Activated T-cell treated with anti-CD3 and anti-CD28 coated beads, Interleukin-2, amount 50 U/mL, for 48 hours (primary cell): ENCODE measurements at regions not wholly inside any gene's neighbourhood (a gene's known extent, or its start where the extent isn't known, plus 50 kb on each side); places are given as distances from the start of the nearest gene placed in this dataset.

ENCODE experiments used
- DNase-seq, 2 experiments: peaks; one replicate each; pipeline ENCODE4 v3.0.0-alpha.2; 2020

DNA sequence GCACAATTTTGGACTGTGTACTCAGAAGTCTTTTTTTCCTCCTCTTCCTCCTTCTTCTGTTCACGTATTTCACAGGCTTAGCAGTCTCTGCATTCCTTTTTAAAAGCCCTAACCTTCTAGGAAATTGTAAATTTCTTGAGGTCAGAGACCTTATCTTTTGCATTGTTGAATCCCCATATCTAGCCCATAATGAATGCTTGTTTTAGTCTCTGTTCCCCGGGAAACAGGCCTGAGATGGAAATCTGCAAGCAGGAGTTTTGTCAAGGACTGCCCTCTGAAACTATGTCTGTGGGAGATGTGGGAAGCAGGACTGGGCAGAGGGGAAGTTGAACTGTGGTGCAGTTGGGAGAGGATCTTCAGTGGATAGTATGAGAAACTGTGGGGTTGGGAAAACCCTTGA lies 272.2 kb upstream of the DAB1 start:
- no peak for DNase-seq

DNA sequence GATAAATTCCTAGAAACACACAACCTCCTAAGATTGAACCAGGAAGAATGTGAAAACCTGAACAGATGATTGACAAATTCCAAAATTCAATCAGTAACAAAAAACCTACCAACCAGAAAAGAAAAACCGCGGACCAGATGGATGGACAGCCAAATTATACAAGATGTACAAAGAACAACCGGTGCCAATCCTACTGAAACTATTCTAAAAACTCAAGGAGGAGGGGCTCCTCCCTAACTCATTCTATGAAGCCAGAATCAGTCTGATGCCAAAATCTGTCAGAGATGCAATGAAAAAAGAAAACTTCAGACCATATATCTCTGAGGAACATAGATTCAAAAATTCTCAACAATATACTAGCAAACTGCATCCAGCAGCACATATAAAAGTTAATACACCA lies 262.4 kb upstream of the DAB1 start:
- DNase-seq: no peak

DNA sequence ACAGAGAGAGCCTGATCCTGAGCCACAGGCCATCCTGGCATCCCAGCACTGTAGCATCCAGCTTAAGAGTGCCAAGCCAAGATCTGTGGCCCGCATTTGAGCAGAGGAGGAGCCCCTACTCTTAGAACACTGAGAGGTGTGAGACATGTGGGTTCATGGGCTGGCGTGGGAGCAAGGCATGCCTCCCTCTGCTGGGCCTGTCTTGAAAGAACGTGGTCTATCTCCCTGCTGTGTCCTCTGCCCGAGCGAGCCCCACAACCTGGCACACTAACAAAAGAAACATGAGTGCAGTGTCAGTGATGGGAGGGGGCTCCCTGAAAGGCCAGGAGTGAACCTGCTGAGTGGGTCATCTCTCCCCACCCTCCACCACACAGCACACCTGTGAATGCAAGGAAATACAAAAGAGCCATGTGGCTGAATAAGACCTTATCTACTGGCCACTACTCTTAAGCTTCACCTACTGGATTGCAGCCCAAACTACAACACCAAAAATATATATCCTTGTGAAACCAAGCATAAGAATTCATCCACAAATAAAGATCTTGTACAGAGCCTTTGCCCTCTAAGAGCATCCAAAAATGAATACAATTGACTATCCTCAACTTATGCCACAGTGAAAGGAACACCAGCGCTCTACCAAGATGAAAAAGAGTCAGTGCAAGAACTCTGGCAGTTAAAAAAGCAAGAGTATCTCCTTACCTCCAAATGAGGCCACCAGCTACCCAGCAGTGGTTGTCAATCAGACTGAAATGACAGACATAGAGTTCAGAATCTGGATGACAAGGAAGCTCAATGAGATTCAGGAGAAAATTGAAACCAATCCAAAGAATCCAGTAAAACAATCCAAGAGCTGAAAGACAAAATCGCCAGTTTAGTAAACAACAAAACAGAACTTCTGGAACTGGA lies 259.4 kb upstream of the DAB1 start:
- no peak for DNase-seq

DNA sequence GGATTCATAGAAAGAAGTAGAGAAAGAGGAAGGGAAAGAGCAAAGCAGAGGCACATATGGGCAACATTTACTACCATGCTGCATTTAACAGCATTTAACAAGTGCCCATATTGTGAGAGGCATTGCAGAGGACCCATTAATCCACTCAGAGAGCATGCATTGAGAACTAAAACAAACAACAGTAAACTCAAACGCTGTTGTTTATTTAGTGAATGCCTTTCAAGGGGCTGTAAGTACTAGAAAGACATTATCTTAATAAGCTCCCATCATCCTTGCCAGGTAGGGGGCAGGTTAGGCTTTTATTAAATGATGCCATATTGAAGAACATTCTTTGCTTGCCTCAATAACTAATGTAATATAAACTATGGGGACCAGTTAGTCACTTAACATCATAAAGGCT lies 254.3 kb upstream of the DAB1 start:
- no peak for DNase-seq

DNA sequence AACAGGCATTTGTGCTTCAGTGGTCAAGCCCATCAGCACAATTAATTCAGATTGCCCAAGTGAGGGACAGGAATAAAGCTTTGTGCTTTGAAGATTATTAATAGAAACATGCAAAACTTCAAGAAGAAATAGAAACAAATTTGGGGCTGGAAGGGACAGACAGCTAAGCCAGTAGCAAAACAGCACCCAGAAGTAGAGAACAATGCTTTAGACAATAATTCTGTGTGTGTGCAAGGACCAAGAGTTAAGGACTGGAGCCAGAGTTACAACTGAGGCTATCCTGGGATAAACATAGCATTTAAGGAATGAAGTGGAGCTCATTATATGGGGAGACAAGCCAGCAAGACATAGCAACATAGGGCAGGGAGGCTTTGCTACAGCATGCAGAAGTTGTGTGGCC lies 251.9 kb upstream of the DAB1 start:
- no peak for DNase-seq

DNA sequence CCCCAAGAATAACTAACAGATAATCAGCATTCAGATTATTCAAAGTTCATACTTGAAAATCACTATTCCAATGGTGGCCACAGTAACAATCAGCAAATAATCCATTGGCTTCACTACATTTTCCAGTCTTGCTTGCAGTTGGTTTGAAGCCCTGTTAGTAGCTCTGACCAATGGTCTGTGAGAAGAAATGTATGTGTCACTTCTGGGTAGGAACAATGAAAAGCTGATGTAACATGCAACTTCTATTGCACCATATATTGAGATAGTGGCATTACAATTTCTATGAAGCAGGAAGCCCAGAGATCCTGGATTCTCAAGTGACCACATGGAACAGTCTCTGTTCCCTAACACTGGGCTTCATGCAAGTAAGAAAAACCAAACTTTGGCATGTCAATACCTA lies 250.9 kb upstream of the DAB1 start:
- DNase-seq: no peak

DNA sequence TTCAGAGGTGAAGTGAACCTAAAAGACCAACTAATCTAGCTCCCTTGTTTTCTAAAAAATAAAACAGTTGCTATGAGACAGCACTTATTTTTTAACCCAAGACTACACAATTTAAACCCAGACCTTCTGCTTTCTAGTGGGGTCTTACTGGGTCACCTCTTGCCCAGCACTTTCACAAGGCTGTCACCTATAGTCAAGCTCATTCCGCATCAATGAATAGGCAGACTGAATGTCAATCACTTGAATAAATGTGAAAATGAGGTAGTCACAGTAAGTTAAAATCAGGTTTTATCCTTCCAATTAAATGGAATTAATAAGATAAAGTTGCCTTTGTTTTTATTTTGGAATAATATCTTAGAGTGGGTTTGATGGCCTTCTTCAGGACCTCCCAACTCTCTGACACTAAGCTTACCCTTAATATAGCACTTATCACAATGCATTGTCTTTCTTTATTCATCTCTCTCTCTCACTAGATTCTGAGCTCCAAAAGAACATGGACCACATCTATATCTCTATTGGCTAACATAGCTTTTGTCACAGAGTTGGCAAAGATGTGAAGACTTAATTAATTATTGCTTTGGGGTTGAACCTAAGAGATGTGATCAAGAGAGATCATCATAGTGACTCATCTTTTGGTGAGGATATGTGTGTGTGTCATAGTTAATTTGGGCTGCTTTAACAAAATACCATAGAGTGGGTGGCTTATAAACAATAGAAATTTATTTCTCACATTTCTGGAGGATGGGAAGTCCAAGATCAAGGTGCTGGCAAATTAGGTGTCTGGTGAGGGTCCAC lies 248.7 kb upstream of the DAB1 start:
- no peak for DNase-seq

DNA sequence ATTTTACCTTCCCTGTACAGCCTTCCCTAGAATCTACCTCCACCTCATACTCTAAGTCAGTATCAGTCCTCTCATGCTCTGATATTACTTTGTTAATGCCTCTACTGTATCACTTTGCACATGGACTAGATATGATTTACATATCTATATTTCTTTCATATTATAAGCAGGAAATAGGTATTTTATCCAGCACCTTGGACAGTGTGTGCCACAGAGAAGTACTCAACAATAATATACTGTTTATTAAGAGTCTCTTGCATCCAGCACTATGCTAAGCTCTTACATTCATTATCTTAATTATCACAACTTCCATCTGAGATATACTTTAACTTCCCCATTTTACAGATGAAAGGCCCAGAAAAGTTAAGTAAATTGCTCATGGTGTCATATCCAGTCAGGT lies 247.9 kb upstream of the DAB1 start:
- DNase-seq: no peak

DNA sequence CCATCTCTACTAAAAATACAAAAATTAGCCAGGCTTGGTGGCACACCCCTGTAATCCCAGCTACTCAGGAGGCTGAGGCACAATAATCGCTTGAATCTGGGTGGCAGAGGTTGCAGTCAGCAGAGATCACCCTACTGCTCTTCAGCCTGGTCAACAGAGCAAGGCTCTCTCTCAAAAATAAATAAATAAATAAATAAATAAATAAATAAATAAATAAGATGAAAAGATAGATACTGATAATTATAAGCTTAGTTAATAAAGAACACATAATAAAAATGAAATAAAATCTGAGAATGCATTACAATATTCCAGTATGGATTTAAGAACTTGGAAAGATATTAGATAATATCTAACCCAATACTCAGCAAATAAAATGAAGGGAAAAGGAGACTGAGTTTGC lies 235.9 kb upstream of the DAB1 start:
- DNase-seq: no peak

DNA sequence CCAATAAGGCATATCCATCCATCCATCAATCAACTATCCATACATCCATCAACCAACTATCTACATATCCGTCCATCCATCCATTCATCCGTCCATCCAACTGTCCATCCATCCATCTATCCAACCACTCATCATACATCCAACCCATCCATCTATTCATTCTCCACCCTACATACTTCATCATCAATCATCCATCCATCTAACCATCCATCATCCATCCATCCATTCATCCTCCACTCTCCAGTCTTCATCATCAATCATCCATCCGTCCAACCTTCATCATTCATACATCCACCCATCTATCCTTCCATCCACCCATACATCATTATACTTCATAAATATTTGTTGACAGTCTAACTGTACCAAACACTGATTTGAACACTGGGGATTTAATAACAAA lies 231.3 kb upstream of the DAB1 start:
- no peak for DNase-seq

DNA sequence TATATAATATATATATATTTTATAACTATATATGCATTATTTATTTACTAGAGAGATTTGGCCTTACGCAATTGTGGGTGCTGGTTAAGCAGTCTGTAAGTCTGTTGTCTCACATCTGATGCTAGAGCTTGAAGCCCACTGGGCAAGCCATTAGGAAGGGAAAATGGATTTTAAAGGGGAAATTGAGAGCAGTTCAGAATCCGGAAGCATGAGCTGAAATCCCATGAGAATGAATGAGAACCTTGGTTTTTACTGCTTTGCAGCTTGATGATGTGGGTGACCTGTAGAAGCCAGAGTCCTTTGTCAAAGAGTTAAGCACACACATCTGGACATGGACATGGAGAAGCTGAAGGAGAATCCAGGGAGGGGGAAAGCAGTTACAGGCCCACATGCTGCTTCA lies 220.8 kb upstream of the DAB1 start:
- DNase-seq: no peak

DNA sequence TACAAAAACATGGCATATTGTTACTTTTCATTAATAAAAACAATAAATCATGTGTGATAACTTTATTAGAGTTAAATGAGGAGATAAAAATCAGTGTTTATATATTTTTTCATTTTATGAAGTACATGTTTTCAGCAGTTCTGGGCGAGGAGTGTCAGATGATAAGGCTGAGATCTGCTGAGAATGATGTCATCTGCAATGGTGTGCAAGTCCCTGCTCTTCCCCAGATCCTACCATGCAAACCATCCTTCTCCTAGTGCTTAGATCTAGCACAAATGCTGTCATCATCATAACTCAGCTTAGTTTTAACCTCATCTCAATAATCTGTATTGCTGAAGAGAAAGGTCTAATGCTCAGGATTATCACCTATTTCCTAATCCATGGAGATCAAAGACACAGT lies 214.4 kb upstream of the DAB1 start:
- DNase-seq: no peak

DNA sequence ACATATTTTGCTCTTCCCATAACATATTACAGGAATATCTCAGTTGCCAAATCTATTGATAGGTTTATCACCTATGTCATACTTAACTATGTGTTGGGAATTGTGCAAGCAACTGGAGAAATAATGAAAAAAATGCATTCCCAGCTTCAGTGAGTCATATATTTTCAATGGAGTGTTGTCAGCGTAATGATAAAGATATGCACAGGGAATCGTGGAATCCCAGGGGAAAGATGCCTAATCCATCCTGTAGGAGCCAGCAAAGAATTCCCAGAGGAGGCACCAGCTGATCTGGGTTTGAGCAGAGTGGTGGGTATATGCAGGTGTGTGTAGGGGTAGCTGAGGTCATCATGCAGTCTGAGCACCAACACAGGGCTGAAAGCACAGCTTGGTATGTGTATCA lies 213.3 kb upstream of the DAB1 start:
- no peak for DNase-seq

DNA sequence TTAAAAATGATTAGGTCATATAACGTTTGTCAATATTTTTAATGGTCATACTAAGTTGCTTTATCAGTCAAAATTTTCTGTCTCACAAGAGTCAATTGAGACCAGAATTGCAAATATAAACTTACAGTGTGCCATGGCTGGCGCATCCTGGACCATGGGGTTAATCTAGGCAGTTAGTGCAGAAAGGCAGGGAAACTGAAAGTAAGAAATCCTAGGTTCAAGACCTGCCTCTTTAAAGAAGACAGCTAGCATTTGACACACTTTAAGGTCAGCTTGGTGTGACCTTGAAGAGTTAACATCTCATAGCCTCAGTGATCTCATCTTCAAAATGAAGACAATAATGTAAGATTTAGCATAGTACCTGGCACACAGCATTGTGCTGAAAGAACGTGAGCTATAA lies 210.0 kb upstream of the DAB1 start:
- no peak for DNase-seq

DNA sequence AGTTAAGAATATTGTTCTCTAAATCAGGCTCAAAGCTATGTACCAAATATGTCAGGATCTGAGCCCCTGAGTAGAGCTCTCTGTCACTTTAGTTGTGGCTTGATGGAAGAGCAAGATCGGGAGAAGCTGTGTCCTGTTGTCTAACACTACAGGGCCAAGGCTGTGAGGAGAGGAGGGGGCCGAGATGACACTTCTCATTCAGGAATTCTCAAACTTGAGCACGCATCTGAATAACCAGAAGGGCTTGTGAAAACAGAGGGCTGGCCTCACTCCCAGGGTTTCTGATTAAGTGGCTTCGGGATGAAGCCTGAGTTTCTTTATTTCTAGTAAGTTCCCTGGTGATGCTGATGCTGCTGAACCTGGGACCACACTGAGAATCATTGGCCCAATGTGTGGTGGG lies 209.2 kb upstream of the DAB1 start:
- DNase-seq: no peak

DNA sequence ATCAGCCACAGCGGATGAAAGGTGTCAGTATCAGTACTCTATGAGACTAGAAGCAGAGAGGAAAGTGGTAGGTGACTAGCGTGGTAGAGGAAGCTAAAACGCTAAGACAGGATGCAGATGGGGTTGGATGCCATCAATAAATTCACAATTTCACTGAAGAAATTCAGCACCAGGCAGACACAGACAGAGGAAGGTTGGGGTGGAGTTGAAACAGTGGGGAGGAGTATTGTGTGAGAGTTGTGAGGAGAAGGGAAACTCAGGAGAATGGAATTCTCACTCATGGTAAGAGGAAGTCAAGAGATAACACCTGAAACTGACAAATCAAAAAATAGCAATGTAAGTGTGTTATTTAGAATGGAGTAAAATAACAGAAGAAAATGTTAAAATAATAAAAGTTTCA lies 208.5 kb upstream of the DAB1 start:
- no peak for DNase-seq

DNA sequence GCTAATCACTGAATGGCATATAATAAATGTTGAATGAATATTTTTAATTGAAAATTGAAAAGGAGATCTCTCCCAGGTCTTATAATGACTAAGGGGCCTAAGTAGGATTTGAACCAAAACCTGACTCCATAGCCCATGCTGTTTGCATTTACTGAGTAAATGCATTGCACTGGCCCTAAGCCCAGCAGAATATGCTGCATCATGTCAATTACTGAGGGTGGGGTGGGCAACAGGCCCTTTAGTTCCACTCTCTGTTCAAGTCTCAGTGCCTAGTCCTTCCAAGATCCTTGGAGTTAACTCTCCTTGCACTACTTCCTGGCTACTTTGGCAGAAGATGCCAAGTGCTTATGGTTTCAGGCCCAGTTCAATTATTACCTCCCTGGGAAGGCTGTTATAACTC lies 203.8 kb upstream of the DAB1 start:
- DNase-seq: no peak

DNA sequence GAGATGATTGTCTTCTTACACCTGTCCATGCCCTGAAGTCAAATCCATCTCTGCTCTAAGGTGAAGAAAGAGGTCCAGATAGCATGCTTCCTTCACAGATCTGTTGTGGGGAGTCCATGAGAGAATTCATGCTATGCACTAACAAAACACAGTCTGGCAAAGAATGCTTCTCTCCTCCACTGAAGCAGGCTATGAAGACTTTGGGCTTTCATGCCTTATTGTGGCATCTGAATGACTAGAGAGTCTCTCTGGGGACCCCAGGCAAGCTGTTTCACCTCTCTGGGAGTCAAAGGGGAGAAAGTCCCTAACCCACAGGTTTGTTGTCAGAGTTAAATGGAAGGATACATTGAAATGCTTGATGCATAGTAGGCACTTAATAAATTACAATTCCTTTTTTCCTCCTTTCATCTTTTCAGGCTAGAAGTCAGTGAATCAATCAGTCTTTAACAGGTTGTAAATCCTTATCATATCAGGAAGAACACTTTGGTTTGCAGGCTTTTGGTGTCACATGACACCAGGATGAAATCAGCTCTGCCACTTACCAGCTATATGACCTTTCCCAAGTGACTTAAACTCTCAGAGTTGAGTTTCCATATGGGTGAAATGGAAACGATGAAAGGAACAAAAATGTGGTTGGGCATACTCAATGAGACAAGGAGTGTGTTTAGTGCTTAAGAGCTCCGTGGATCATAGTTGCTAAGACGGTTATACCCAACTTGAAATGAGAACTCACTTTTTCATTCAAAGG lies 200.1 kb upstream of the DAB1 start:
- no peak for DNase-seq

DNA sequence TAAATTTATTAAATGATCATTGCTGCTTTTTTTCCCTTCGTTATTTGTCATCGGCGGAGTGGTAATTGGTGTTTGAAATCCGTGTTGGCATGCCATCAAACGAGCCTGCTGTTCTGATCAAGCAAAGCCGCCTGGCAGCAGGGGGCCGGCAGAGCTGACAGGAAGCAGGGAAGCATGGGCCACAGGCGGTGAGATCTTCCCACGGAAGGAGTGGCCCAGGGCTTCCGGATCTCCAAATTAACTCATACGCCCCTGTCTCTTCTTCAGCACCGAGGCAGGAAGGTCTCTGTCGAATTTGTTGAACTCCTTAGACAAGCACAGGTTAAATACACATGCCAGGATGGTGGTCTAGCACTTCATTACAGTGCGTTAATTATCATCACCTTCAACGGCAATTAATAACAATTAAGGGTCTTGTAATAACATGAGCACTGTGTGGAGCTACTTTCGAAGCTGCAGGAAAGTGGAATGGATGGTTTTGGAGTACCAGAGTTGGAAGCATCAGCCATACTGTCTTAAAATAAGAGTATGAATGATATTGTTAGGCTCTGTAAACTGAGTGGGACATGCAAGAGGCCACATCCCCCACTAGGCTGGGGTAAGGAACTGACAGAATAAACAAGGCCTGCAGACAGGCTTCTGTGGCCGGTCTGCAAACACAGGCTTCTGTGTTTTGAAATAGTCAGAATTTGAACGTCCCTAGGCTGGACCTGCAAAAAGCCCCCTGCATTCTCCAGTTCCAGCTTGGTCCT lies 199.4 kb upstream of the DAB1 start:
- DNase-seq: no peak

DNA sequence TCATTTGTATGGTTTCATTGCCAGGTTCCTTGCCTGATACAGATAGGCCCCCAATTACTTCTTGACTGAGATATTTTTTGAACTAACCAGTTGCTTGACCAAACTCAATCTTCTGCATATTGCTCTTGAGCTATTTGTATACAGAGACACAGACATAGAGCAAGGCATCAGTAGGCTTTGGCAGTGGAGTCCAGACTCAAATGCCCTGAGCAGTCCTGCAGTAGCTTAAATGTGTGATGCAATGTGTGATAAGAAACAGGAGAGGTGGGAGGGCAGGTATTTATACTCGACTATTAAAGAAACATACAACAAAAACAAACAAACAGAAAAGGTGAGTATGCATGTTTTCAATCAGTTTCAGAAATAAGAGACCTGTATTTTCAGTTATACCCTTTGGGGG lies 197.9 kb upstream of the DAB1 start:
- DNase-seq: no peak

DNA sequence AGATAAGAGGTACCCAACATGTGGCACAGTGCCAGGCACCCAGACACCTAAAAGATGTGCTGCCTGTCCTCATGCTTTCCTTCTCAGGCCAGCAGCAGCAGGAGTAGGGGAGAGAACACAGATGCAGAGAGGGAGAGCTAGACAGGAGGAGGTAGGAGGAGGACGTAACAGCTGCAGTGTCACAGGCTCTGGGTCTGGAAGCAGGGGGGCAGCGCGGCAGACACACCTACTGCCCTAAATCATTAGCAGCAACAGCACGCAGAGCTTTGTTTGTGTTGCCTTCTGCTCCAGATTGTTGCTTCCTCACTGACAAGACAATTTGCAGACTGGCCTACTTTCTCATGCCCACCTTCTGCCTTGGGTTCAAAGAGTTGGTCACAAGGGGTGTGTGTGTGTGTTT lies 196.7 kb upstream of the DAB1 start:
- no peak for DNase-seq

DNA sequence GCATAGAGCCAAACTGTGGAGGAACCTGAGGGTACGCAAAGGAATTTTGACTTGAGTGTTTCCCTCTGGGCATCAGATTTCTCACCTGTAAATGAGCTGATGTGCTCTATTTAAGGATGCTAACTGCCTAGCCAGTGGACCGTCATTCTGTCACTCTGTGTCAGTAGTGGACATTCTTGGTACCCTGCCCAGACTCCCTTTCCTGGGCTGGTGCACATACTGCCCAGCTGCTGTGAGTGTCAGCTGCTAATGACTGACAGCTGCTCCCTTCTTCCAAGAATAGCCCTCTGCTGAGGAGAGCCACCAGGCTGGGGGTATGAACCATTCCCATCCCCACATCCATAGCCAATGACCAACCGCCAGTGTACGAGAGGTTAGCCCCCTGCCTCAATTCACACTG lies 193.1 kb upstream of the DAB1 start:
- DNase-seq: no peak

DNA sequence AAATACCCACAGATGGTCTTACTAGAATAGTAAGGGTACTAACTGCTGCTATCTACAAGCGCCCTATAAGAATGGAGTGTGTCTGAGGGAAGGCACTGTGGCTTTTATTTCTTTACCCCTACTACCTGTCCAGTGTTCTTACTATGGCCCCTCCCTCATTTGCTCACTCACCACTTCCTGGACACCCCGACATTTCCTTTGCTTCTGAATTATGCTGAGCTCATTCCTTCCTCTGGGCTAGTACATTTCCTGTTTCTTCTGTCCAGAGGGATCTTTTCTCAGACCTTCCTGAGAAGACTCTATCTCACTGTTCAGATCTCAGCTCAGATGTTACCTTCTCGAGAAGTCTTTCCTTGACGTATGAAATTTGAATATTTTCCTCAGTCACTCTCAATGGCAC lies 192.1 kb upstream of the DAB1 start:
- DNase-seq: no peak
